WI38 (cell line): ENCODE measurements at regions not wholly inside any gene's neighbourhood (a gene's known extent, or its start where the extent isn't known, plus 50 kb on each side); places are given as distances from the start of the nearest gene placed in this dataset.
"Not testable (repeated sequence)": the region's sequence is repeated elsewhere in the genome, so short reads cannot be mapped to it uniquely, and the experiment has no call there.

Experiments used
- H3K4me3 ChIP-seq: 2 replicates; pipeline ENCODE4 v1.5.1; 2011; ENCODE audit warnings: low read depth, mild to moderate bottlenecking, control low read depth, low read length
- TF ChIP-seq, protein P1 (sequence below): IDR thresholded peaks from 2 replicates; pipeline ENCODE4 v1.5.1; 2012; ENCODE audit warnings: low read depth, mild to moderate bottlenecking, control low read depth, low read length

DNA sequence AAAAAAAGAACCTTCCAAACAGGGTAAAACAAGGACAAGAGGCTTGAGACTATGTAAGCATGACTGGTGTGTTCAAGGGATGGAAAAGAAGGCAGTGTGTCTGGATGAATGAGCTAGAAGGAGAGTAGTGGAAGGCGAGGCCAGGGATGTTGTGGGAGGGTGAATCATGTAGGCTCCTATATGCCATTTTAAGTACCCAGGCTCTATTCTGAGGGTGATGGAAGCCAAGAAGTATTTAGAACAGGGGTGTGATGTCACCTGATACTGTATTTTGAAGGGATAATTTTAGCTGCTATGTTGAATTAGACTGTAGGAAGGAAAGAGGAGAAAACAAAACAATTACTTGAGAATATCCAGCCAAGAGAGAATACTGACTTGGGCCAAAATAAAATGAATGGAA is 524.7 kb upstream of the CRIM1 start:
- H3K4me3 ChIP-seq, result no peak overlapping the region
- TF ChIP-seq, protein P1, sequence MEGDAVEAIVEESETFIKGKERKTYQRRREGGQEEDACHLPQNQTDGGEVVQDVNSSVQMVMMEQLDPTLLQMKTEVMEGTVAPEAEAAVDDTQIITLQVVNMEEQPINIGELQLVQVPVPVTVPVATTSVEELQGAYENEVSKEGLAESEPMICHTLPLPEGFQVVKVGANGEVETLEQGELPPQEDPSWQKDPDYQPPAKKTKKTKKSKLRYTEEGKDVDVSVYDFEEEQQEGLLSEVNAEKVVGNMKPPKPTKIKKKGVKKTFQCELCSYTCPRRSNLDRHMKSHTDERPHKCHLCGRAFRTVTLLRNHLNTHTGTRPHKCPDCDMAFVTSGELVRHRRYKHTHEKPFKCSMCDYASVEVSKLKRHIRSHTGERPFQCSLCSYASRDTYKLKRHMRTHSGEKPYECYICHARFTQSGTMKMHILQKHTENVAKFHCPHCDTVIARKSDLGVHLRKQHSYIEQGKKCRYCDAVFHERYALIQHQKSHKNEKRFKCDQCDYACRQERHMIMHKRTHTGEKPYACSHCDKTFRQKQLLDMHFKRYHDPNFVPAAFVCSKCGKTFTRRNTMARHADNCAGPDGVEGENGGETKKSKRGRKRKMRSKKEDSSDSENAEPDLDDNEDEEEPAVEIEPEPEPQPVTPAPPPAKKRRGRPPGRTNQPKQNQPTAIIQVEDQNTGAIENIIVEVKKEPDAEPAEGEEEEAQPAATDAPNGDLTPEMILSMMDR, result no peak

DNA sequence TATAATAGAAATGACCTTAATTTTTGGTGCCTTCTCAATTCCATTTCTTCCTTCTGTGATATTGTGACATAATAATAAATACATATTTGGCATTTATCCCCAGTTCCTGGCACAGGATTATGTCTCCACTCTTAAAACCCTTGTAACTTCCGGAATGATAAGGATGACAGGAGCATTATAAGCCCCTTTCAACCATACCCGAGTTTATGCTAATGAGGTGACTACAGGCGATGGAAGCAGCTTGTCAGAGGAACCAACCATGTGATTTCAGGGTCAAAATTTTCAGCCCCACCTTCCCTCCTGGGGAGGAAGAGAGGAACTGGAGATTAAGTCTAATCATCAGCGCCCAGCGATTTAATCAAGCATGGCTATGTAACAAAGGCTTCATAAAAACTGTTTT is 528.5 kb upstream of the CRIM1 start:
- H3K4me3 ChIP-seq, result no peak overlapping the region
- TF ChIP-seq, protein P1, result no peak

DNA sequence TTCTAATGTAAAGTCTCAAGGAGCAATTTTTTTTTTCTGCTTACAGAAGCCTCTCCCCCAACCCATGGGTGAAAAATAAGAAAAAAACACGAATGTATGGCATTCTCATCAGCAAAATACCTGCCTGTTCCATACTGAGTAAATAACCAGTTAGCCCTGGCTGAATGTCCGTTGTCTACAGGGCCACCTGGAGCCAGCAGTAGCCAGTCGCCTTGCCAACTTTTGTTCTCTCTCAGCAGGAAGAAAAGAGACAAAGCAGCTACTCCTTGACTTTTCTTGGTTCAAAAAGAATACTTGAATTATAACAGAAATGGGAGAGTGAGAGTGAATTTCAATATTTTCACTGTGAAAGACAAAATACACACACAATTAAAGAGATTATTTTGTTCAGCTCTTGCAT is 532.9 kb upstream of the CRIM1 start:
- no peak overlapping the region for H3K4me3 ChIP-seq
- TF ChIP-seq, protein P1, result no peak

DNA sequence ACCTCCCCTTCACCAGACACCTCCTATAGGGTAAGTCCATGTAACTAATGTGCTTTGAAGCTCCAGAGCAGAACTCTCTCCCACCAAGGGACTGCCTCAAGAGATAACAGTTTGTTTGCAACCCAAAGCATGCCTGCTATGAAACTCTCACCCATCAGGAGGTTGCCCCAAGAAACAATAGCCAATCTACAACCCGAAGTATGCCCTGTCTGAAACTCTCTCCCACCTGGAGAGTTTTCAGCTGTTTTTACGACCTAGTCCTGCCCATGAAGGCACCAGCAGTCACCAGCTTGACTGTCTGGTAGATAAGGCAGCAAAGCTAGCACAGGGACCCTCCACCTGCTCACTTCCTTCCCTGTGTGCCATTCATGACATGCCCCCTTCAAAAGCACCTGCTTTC is 533.9 kb upstream of the CRIM1 start:
- TF ChIP-seq, protein P1, result no peak
- H3K4me3 ChIP-seq, result no peak overlapping the region

- TF ChIP-seq, protein P1, result no peak
Observed at GRCh38 chr2:35820391-35820790, 535.2 kb upstream of the CRIM1 start.

GRCh38 chr2:35819033-35819432 is 536.5 kb upstream of the CRIM1 start:
- TF ChIP-seq, protein P1, result no peak
- no peak overlapping the region for H3K4me3 ChIP-seq

More at GRCh38 chr2:35820391-35820790, 535.2 kb upstream of the CRIM1 start:
- no peak overlapping the region for H3K4me3 ChIP-seq

DNA sequence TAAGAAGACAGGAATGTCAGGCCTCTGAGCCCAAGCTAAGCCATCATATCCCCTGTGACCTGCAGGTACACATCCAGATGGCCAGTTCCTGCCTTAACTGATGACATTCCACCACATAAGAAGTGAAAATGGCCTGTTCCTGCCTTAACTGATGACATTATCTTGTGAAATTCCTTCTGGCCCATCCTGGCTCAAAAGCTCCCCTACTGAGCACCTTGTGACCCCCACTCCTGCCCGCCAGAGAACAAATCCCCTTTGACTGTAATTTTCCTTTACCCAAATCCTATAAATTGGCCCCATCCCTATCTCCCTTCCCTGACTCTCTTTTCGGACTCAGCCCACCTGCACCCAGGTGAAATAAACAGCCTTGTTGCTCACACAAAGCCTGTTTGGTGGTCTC is 537.2 kb upstream of the CRIM1 start:
- not testable (repeated sequence) for H3K4me3 ChIP-seq

- H3K4me3 ChIP-seq, result not testable (repeated sequence)
Observed at GRCh38 chr2:35814597-35814996, 541.0 kb upstream of the CRIM1 start.
